HG02973 (cell line): ENCODE measurements at regions not wholly inside any gene's neighbourhood (a gene's known extent, or its start where the extent isn't known, plus 50 kb on each side); places are given as distances from the start of the nearest gene placed in this dataset.

Experiments used
- ATAC-seq: cut with Tn5 transposase; IDR thresholded peaks from one replicate; pipeline ENCODE4 v1.9.1; 2021; ENCODE audit warnings: moderate library complexity; ENCODE audit not compliant: unreplicated experiment

GRCh38 chr1:83735526-83735925, 263.4 kb downstream of the TTLL7 start:
- no peak for ATAC-seq

- no peak for ATAC-seq
Observed at GRCh38 chr1:83734420-83734819, 264.5 kb downstream of the TTLL7 start.

GRCh38 chr1:83725735-83726360, 273.1 kb downstream of the TTLL7 start:
- ATAC-seq: no peak

GRCh38 chr1:83718338-83718737, 280.6 kb downstream of the TTLL7 start:
- ATAC-seq: no peak

GRCh38 chr1:83717785-83718184, 281.1 kb downstream of the TTLL7 start:
- ATAC-seq: no peak

- no peak for ATAC-seq
Observed at GRCh38 chr1:83716641-83717040, 282.3 kb downstream of the TTLL7 start.

- no peak for ATAC-seq
Observed at GRCh38 chr1:83715550-83715949, 283.4 kb downstream of the TTLL7 start.

GRCh38 chr1:83709662-83710061, 289.3 kb downstream of the TTLL7 start:
- no peak for ATAC-seq

- no peak for ATAC-seq
Observed at GRCh38 chr1:83706354-83706938, 292.5 kb downstream of the TTLL7 start.

GRCh38 chr1:83705091-83705490, 293.8 kb downstream of the TTLL7 start:
- ATAC-seq: no peak

- ATAC-seq: no peak
Observed at GRCh38 chr1:83704350-83704749, 294.6 kb downstream of the TTLL7 start.

GRCh38 chr1:83702356-83702755, 296.6 kb downstream of the TTLL7 start:
- no peak for ATAC-seq

- no peak for ATAC-seq
Observed at GRCh38 chr1:83701355-83701754, 297.6 kb downstream of the TTLL7 start.

- no peak for ATAC-seq
Observed at GRCh38 chr1:83698644-83699043, 300.3 kb downstream of the TTLL7 start.

GRCh38 chr1:83697961-83698360, 301.0 kb downstream of the TTLL7 start:
- ATAC-seq: no peak

GRCh38 chr1:83697220-83697619, 301.7 kb downstream of the TTLL7 start:
- no peak for ATAC-seq

GRCh38 chr1:83694449-83694848, 304.5 kb downstream of the TTLL7 start:
- ATAC-seq: no peak

GRCh38 chr1:83693427-83694126, 305.4 kb downstream of the TTLL7 start:
- no peak for ATAC-seq

- peak; percentile 51 for ATAC-seq
Observed at GRCh38 chr1:83692524-83693381, 306.2 kb downstream of the TTLL7 start.

- no peak for ATAC-seq
Observed at GRCh38 chr1:83691953-83692500, 306.9 kb downstream of the TTLL7 start.
